Lung (tissue), 11 donors: ENCODE measurements at regions not wholly inside any gene's neighbourhood (a gene's known extent, or its start where the extent isn't known, plus 50 kb on each side); places are given as distances from the start of the nearest gene placed in this dataset.

Experiments
- ATAC-seq: fragments of 200-7000 bp; cut with Tn5 transposase; one replicate; pipeline ENCODE4 v1.9.1; 2020; ENCODE audit warnings: moderate number of reproducible peaks; ENCODE audit not compliant: insufficient read depth, low FRiP score
- DNase-seq, 3 donors: peaks; one replicate each; pipeline ENCODE4 v3.0.0-alpha.2; 2013 to 2017
- H3K27ac ChIP-seq, 2 donors: one replicate each; pipeline ENCODE4 v1.5.1; 2013; ENCODE audit warnings: mild to moderate bottlenecking in 2 of 2, moderate library complexity in 2 of 2, control low read depth in 1 of 2, inconsistent platforms in 1 of 2, low read depth in 1 of 2, low read length in 1 of 2
- H3K27me3 ChIP-seq, 3 donors: one replicate each; pipeline ENCODE4 v1.5.1; 2013; ENCODE audit warnings: low read length in 2 of 3; ENCODE audit not compliant: control insufficient read depth in 3 of 3, insufficient read depth in 3 of 3
- H3K36me3 ChIP-seq, 4 donors: one replicate each; pipeline ENCODE4 v1.5.1; 2013; ENCODE audit warnings: low read length in 4 of 4, mild to moderate bottlenecking in 1 of 4, moderate library complexity in 1 of 4; ENCODE audit not compliant: control insufficient read depth in 4 of 4, insufficient read depth in 4 of 4
- H3K4me1 ChIP-seq, 5 donors: one replicate each; pipeline ENCODE4 v1.5.1; 2013; ENCODE audit warnings: low read length in 5 of 5, mild to moderate bottlenecking in 2 of 5, moderate library complexity in 1 of 5; ENCODE audit not compliant: control insufficient read depth in 5 of 5, insufficient read depth in 5 of 5
- H3K4me3 ChIP-seq: one replicate; pipeline ENCODE4 v1.5.1; 2013; ENCODE audit warnings: mild to moderate bottlenecking, control low read depth, moderate library complexity
- H3K9ac ChIP-seq, 2 donors: one replicate each; pipeline ENCODE4 v1.5.1; 2013; ENCODE audit warnings: low read length in 2 of 2, control low read depth in 1 of 2; ENCODE audit not compliant: insufficient read depth in 1 of 2
- H3K9me3 ChIP-seq, 4 donors: one replicate each; pipeline ENCODE4 v1.5.1; 2013; ENCODE audit warnings: low read length in 3 of 4, mild to moderate bottlenecking in 1 of 4, moderate library complexity in 1 of 4; ENCODE audit not compliant: control insufficient read depth in 4 of 4, insufficient read depth in 3 of 4
- CTCF ChIP-seq: IDR thresholded peaks from 2 replicates; pipeline ENCODE4 v1.5.1; 2012; ENCODE audit warnings: mild to moderate bottlenecking; ENCODE audit errors: control extremely low read depth, extremely low read depth
- WGBS, 2 donors: extraction: QIAGEN DNeasy Blood & Tissue Kit; methylation state at CpG; one replicate each; pipeline ENCODE4 v1.1.7; 2013; 5-methylcytosine and 5-hydroxymethylcytosine counted together
- donor health status: control.
- donor health status: control.
- donor health status: Bipolar disorder and iron deficiency.
- donor health status: healthy.
- donor health status: DM: yes; HTN: yes; CAD: no.

- H3K27ac ChIP-seq: no peak overlapping the region
- H3K36me3 ChIP-seq: no peaks in the 10 kb centered on the region
- WGBS, 2 donors: 77 to 81% methylated on average over 1 of the region's 1 CpG
- DNase-seq (no peak), ATAC-seq (no peak)
- H3K4me3 ChIP-seq: no peak overlapping the region
- no peaks in the 10 kb centered on the region for H3K4me1 ChIP-seq
- TF ChIP-seq CTCF: no peak
- H3K9me3 ChIP-seq: no peaks in the 10 kb centered on the region
- no peak overlapping the region for H3K9ac ChIP-seq
- no peaks in the 10 kb centered on the region for H3K27me3 ChIP-seq
These were observed 1072.8 kb upstream of the TMEFF2 start for GRCh38 chr2:193267496-193268002.

DNA sequence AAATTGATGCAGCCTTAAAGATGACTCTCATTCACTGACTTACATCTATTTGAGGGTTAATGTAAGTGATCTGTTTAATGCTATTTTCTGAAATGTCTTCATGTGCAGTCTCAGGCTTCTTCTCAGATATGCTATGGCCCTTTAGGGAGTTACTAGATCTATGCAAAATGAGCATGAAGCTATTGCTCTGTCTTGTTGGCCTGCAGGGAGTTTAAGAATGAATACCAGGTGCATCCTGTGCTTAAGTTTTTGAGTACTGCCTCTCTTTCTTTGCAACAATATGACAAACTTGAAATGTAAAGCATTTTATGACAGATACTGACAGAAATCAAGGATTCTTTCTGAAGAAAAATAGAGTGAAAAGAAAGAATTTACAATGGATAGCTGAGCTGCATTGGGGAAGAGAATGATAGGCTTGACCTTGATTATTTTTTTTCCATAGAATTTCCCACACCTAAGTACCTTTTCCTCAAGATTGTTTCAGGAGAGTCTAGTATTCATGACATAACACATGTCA, 1058.3 kb upstream of the TMEFF2 start:
- TF ChIP-seq CTCF: no peak
- ATAC-seq: no peak
- Histone ChIP-seq H3K4me1 (no peaks in the 10 kb centered on the region), H3K9me3 (no peaks in the 10 kb centered on the region), H3K27ac (no peak overlapping the region), H3K4me3 (no peak overlapping the region), H3K9ac (no peak overlapping the region), H3K27me3 (no peaks in the 10 kb centered on the region), H3K36me3 (no peaks in the 10 kb centered on the region)
- no peak for DNase-seq

GRCh38 chr2:193251909-193252308, 1057.2 kb upstream of the TMEFF2 start:
- Histone ChIP-seq H3K4me3 (no peak overlapping the region), H3K4me1 (no peaks in the 10 kb centered on the region), H3K27ac (no peak overlapping the region), H3K27me3 (no peaks in the 10 kb centered on the region), H3K9me3 (no peaks in the 10 kb centered on the region), H3K36me3 (no peaks in the 10 kb centered on the region), H3K9ac (no peak overlapping the region)
- WGBS, 2 donors: 53 to 68% methylated on average over 3 of the region's 3 CpGs
- ATAC-seq: no peak
- no peak for DNase-seq
- no peak for TF ChIP-seq CTCF

DNA sequence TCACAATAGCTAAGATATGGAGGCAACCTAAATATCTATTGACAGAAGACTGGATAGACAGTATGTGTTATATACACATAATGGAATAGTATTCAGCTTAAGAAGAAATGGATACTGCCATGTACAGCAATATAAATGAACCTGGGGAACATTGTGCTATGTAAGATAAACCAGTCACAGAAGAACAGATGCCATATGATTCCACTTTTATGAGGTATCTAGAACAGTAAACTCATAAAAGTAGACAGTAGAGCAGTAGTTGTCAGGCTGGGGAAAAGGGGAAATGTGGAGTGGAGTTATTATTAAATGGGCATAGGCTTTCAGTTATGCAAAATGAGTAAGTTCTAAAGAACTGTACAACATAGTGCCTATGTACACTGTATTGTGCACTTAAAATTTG, 1055.7 kb upstream of the TMEFF2 start:
- DNase-seq (no peak), ATAC-seq (no peak)
- Histone ChIP-seq H3K27ac (no peak overlapping the region), H3K36me3 (no peaks in the 10 kb centered on the region), H3K4me3 (no peak overlapping the region), H3K9ac (no peak overlapping the region), H3K9me3 (no peaks in the 10 kb centered on the region), H3K27me3 (no peaks in the 10 kb centered on the region), H3K4me1 (no peaks in the 10 kb centered on the region)
- no peak for TF ChIP-seq CTCF
